B cell (primary cell): ENCODE measurements at regions not wholly inside any gene's neighbourhood (a gene's known extent, or its start where the extent isn't known, plus 50 kb on each side); places are given as distances from the start of the nearest gene placed in this dataset.

Source experiments
- ATAC-seq: fragments of 200-7000 bp; cut with Tn5 transposase; one replicate; pipeline ENCODE4 v1.10.0; 2021; ENCODE audit warnings: low read depth, mild to moderate bottlenecking, moderate number of reproducible peaks, moderate library complexity
- CTCF ChIA-PET: fragments of 350-600 bp; sonication (Branson Sonifier 250); formaldehyde crosslinking; loops from one replicate; lab custom pipeline; 2021; ENCODE audit warnings: antibody characterized with exemption, inconsistent platforms; lab: Charles Lee
- POLR2A ChIA-PET: fragments of 350-600 bp; sonication (Branson Sonifier 250); formaldehyde crosslinking; loops from one replicate; lab custom pipeline; 2021; ENCODE audit warnings: antibody characterized with exemption; lab: Charles Lee
- DNase-seq: peaks from one replicate; pipeline ENCODE4 v3.0.0; 2013
- H2AFZ ChIP-seq: 2 replicates; pipeline ENCODE4 v1.6.1; 2012; ENCODE audit warnings: mild to moderate bottlenecking, low read depth, low read length; ENCODE audit not compliant: insufficient read depth, poor library complexity, severe bottlenecking
- H3K27ac ChIP-seq, 2 donors: 1 replicate in 1 of 2; 2 replicates in 1 of 2; pipeline ENCODE4 v1.5.1; 2012 to 2013; ENCODE audit warnings: low read length in 2 of 2, mild to moderate bottlenecking in 2 of 2, moderate library complexity in 1 of 2
- H3K27me3 ChIP-seq, 4 experiments: fragments of 200-600 bp in 1 of 4; sonication (generic) in 1 of 4; replicated peaks in 1 of 4; 1 replicate in 2 of 4; 2 replicates in 2 of 4; pipeline versions ENCODE4 v1.6.1 to v1.7.0; 2013 to 2016; ENCODE audit warnings: low read length in 3 of 4, mild to moderate bottlenecking in 2 of 4, mixed read lengths in 1 of 4, moderate library complexity in 1 of 4; ENCODE audit not compliant: insufficient read depth in 4 of 4, control insufficient read depth in 3 of 4; ENCODE audit errors: control extremely low read depth in 1 of 4
- H3K36me3 ChIP-seq, 2 experiments: replicated peaks in 1 of 2; 1 replicate in 1 of 2; 2 replicates in 1 of 2; pipeline versions ENCODE4 v1.6.1 to v1.7.1; 2013; ENCODE audit warnings: low read length in 1 of 2; ENCODE audit not compliant: insufficient read depth in 2 of 2, control insufficient read depth in 1 of 2; ENCODE audit errors: control extremely low read depth in 1 of 2, extremely low read depth in 1 of 2
- H3K4me1 ChIP-seq, 2 donors: fragments of 200-600 bp in 1 of 2; sonication (generic) in 1 of 2; 1 replicate in 1 of 2; 2 replicates in 1 of 2; pipeline versions ENCODE4 v1.5.1 to v1.6.1; 2013 to 2017; ENCODE audit warnings: low read length in 2 of 2; ENCODE audit not compliant: control insufficient read depth in 2 of 2, insufficient read depth in 2 of 2
- H3K4me2 ChIP-seq: replicated peaks from 2 replicates; pipeline ENCODE3; 2012; ENCODE audit warnings: mild to moderate bottlenecking, low read depth, low read length; ENCODE audit not compliant: poor library complexity, severe bottlenecking
- H3K4me3 ChIP-seq, 5 experiments: fragments of 200-600 bp in 1 of 5; sonication (generic) in 1 of 5; 1 replicate in 3 of 5; 2 replicates in 2 of 5; pipeline versions ENCODE4 v1.5.1 to v1.7.0; 2011 to 2016; ENCODE audit warnings: low read length in 4 of 5, mild to moderate bottlenecking in 4 of 5, low read depth in 2 of 5, control low read depth in 1 of 5, moderate library complexity in 1 of 5; ENCODE audit not compliant: insufficient read depth in 1 of 5; ENCODE audit errors: control extremely low read depth in 1 of 5, extremely low read depth in 1 of 5
- H3K79me2 ChIP-seq: fragments of 200-600 bp; sonication (generic); one replicate; pipeline ENCODE4 v1.6.0; 2016; ENCODE audit warnings: low read length; ENCODE audit not compliant: control insufficient read depth, insufficient read depth
- H3K9ac ChIP-seq: fragments of 200-600 bp; sonication (generic); 2 replicates; pipeline ENCODE4 v1.6.1; 2017; ENCODE audit warnings: mild to moderate bottlenecking, low read length, moderate library complexity
- H3K9me3 ChIP-seq, 3 donors: one replicate each; pipeline versions ENCODE4 v1.6.1 to v1.7.1; 2013; ENCODE audit warnings: low read length in 2 of 3; ENCODE audit not compliant: control insufficient read depth in 2 of 3, insufficient read depth in 1 of 3; ENCODE audit errors: control extremely low read depth in 1 of 3
- H4K20me1 ChIP-seq: 2 replicates; pipeline ENCODE4 v1.6.0; 2012; ENCODE audit warnings: mild to moderate bottlenecking, low read length; ENCODE audit not compliant: insufficient read depth, control insufficient read depth, poor library complexity, severe bottlenecking
- H3K27ac Mint-ChIP-seq: one replicate; pipeline ENCODE4 v1.8.0; 2021; ENCODE audit warnings: mixed read lengths
- H3K27me3 Mint-ChIP-seq: one replicate; pipeline ENCODE4 v1.8.0; 2021; ENCODE audit warnings: mixed read lengths
- H3K4me1 Mint-ChIP-seq: one replicate; pipeline ENCODE4 v1.8.0; 2021; ENCODE audit warnings: mixed read lengths
- H3K4me3 Mint-ChIP-seq: one replicate; pipeline ENCODE4 v1.8.0; 2021; ENCODE audit warnings: mixed read lengths
- H3K9me3 Mint-ChIP-seq: one replicate; pipeline ENCODE4 v1.8.0; 2022; ENCODE audit warnings: mixed read lengths; ENCODE audit not compliant: insufficient read depth
- EZH2 ChIP-seq: IDR thresholded peaks from 2 replicates; pipeline ENCODE4 v1.6.1; 2012; ENCODE audit warnings: borderline replicate concordance, low read depth, mild to moderate bottlenecking, moderate library complexity, low read length; ENCODE audit not compliant: insufficient read depth, poor library complexity, severe bottlenecking
- WGBS: methylation state at CpG from one replicate; pipeline ENCODE4 v1.1.5; 2013; ENCODE audit warnings: missing lambda C conversion rate; ENCODE audit not compliant: insufficient coverage; 5-methylcytosine and 5-hydroxymethylcytosine counted together
- intact Hi-C: fragments of 100-400 bp; cut with micrococcal nuclease; formaldehyde crosslinking; loops from one replicate; pipeline ENCODE4 v1.10.0; 2022
- TF ChIP-seq, protein P1 (sequence below): fragments of 200-600 bp; IDR thresholded peaks from one replicate; pipeline ENCODE4 v1.8.0; 2022; ENCODE audit warnings: antibody characterized with exemption, mild to moderate bottlenecking

DNA sequence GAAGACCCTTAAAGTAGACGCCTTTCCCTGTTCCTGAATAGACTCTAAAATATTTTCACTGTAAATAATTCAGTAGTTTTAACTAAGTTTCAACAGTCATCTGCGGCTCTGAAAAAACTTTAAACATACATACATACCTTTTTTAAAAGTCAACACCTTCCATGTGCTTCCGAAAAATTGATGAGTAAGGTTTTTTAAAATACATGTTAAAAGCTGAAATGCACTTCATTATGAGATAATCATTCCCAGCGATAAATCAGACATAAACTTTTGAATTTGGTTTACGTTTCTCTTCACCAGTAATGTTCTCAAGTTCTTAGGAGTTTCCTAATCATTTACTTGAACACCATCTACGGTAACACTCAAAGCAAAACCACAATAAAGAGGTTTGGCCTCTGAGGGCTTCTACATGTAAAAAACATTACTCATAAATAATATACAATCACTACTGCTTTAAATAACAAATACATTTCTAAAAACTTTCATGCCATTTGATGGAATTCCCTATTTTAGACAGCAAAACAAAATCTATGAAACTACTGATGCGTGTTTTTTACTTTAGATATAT is 403.5 kb downstream of the SHQ1 start:
- intact Hi-C loops = loop anchor here (5.0 to 10.0 kb wide), 3 partner anchors 282 to 570 kb away; no protein-coding TSS in a partner anchor
- Histone ChIP-seq H3K79me2 (peaks cover 71% of the 10 kb centered on the region), H3K36me3 (no peaks in the 10 kb centered on the region), H3K9me3 (no peaks in the 10 kb centered on the region), H3K27me3 (no peaks in the 10 kb centered on the region), H2AFZ (no peak overlapping the region), H3K4me1 (peaks cover 44 to 57% of the 10 kb centered on the region in 2 donors), H3K4me3 (peak overlapping the region in 2 of 5 experiments; percentile 78 to 90), H4K20me1 (peaks cover 69% of the 10 kb centered on the region), H3K9ac (no peak overlapping the region), H3K27ac (no peak overlapping the region), H3K4me2 (peak overlapping the region; percentile 84)
- CTCF ChIA-PET = no interaction called here
- Mint-ChIP-seq H3K4me1 (peaks cover 58% of the 10 kb centered on the region), H3K4me3 (peak overlapping the region; percentile 33), H3K9me3 (no peaks in the 10 kb centered on the region), H3K27me3 (peaks cover 8% of the 10 kb centered on the region), H3K27ac (no peak overlapping the region)
- ATAC-seq (no peak), DNase-seq (no peak)
- WGBS = 51% methylated on average over 3 of the region's 7 CpGs
- TF ChIP-seq, protein P1, sequence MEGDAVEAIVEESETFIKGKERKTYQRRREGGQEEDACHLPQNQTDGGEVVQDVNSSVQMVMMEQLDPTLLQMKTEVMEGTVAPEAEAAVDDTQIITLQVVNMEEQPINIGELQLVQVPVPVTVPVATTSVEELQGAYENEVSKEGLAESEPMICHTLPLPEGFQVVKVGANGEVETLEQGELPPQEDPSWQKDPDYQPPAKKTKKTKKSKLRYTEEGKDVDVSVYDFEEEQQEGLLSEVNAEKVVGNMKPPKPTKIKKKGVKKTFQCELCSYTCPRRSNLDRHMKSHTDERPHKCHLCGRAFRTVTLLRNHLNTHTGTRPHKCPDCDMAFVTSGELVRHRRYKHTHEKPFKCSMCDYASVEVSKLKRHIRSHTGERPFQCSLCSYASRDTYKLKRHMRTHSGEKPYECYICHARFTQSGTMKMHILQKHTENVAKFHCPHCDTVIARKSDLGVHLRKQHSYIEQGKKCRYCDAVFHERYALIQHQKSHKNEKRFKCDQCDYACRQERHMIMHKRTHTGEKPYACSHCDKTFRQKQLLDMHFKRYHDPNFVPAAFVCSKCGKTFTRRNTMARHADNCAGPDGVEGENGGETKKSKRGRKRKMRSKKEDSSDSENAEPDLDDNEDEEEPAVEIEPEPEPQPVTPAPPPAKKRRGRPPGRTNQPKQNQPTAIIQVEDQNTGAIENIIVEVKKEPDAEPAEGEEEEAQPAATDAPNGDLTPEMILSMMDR = no peak
- TF ChIP-seq EZH2 = no peak
- POLR2A ChIA-PET = no interaction called here

DNA sequence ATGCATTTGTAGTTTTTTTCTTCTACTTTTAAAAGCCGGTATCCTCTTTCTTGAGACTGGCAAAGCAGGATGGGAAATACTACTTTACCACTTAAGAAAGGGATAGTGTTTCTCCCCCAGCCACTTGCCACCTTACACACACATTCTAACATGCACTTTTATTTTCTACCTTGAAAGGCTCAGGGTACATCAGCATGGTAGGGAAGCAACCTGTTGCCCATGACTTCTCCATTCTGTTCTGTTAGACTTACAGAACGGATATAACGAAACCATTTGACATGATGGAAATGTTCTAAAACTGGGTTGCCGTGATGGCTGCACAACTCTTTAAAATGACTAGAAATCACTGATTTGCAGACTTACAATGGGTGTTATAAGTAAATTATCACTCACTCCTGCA is 405.5 kb downstream of the SHQ1 start:
- peak overlapping the region in 1 of 5 experiments; percentile 26 for H3K4me3 ChIP-seq
- intact Hi-C loops = loop anchor here (10.0 kb wide), 2 partner anchors 312 to 568 kb away; no protein-coding TSS in a partner anchor
- peaks cover 60 to 77% of the 10 kb centered on the region in 2 donors for H3K4me1 ChIP-seq
- DNase-seq (no peak), ATAC-seq (no peak)
- H3K79me2 ChIP-seq = peaks cover 91% of the 10 kb centered on the region
- Mint-ChIP-seq H3K4me1 (peaks cover 77% of the 10 kb centered on the region), H3K4me3 (peak overlapping the region; percentile 1), H3K27me3 (no peaks in the 10 kb centered on the region), H3K9me3 (no peaks in the 10 kb centered on the region), H3K27ac (no peak overlapping the region)
- ChIA-PET POLR2A (no interaction called here), CTCF (no interaction called here)
- no CpG with 5 or more reads among the region's 4 CpGs for WGBS
- no peak overlapping the region for H3K27ac ChIP-seq
- no peak overlapping the region for H3K4me2 ChIP-seq
- H3K9ac ChIP-seq = no peak overlapping the region
- H3K9me3 ChIP-seq = no peaks in the 10 kb centered on the region
- no peak for TF ChIP-seq EZH2
- TF ChIP-seq, protein P1 = no peak
- H4K20me1 ChIP-seq = peaks cover 87% of the 10 kb centered on the region
- H3K27me3 ChIP-seq = no peaks in the 10 kb centered on the region
- no peak overlapping the region for H2AFZ ChIP-seq
- H3K36me3 ChIP-seq = peaks cover 2 to 8% of the 10 kb centered on the region in 2 experiments
